Smooth muscle cell (in vitro differentiated cells): ENCODE measurements at regions not wholly inside any gene's neighbourhood (a gene's known extent, or its start where the extent isn't known, plus 50 kb on each side); places are given as distances from the start of the nearest gene placed in this dataset.

Source experiments
- DNase-seq: peaks from one replicate; lab custom pipeline; 2025; ENCODE audit not compliant: unreplicated experiment; lab: John Stamatoyannopoulos, UW
- H2AFZ ChIP-seq: fragments of 200-600 bp; sonication (generic); 2 replicates; pipeline ENCODE4 v1.6.0; 2016; ENCODE audit warnings: antibody characterized with exemption, low read depth, mild to moderate bottlenecking
- H3F3A ChIP-seq: fragments of 200-600 bp; sonication (generic); 2 replicates; pipeline ENCODE4 v1.6.0; 2017; ENCODE audit warnings: antibody characterized with exemption, low read depth
- H3K27ac ChIP-seq: fragments of 200-600 bp; sonication (generic); 2 replicates; pipeline ENCODE4 v1.5.1; 2016; ENCODE audit warnings: low read depth, mild to moderate bottlenecking
- H3K27me3 ChIP-seq: fragments of 200-600 bp; sonication (generic); 2 replicates; pipeline ENCODE4 v1.6.1; 2016; ENCODE audit warnings: low read depth, mild to moderate bottlenecking
- H3K36me3 ChIP-seq: fragments of 200-600 bp; sonication (generic); 2 replicates; pipeline ENCODE4 v1.5.1; 2016; ENCODE audit warnings: low read depth
- H3K4me1 ChIP-seq: fragments of 200-600 bp; sonication (generic); 2 replicates; pipeline ENCODE4 v1.5.1; 2016; ENCODE audit warnings: low read depth
- H3K4me2 ChIP-seq: fragments of 200-600 bp; sonication (generic); 2 replicates; pipeline ENCODE4 v1.6.0; 2016; ENCODE audit warnings: mild to moderate bottlenecking
- H3K4me3 ChIP-seq: fragments of 200-600 bp; sonication (generic); 2 replicates; pipeline ENCODE4 v1.5.1; 2016; ENCODE audit warnings: mild to moderate bottlenecking
- H3K79me2 ChIP-seq: fragments of 200-600 bp; sonication (generic); 2 replicates; pipeline ENCODE4 v1.6.0; 2016; ENCODE audit warnings: low read depth, mild to moderate bottlenecking
- H3K9ac ChIP-seq: fragments of 200-600 bp; sonication (generic); 2 replicates; pipeline ENCODE4 v1.6.0; 2016; ENCODE audit warnings: low read depth
- H3K9me3 ChIP-seq: fragments of 200-600 bp; sonication (generic); replicated peaks from 2 replicates; pipeline ENCODE4 v1.5.1; 2016; ENCODE audit warnings: low read depth
- H4K20me1 ChIP-seq: fragments of 200-600 bp; sonication (generic); 2 replicates; pipeline ENCODE4 v1.6.0; 2016; ENCODE audit warnings: low read depth
- WGBS: methylation state at CpG from one replicate; pipeline ENCODE4 v1.1.7; 2016; ENCODE audit warnings: low lambda C conversion rate; 5-methylcytosine and 5-hydroxymethylcytosine counted together
- TF ChIP-seq, protein P1 (sequence below): fragments of 200-600 bp; sonication (generic); IDR thresholded peaks from 2 replicates; pipeline ENCODE4 v1.5.1; 2017; ENCODE audit warnings: borderline replicate concordance, mild to moderate bottlenecking, antibody characterized with exemption; ENCODE audit not compliant: insufficient read depth, poor library complexity, severe bottlenecking

- no peak overlapping the region for H3K4me2 ChIP-seq
- H3K4me3 ChIP-seq: no peak overlapping the region
- no peak overlapping the region for H3K9ac ChIP-seq
- H3K36me3 ChIP-seq: no peaks in the 10 kb centered on the region
- peaks cover 8% of the 10 kb centered on the region for H3K9me3 ChIP-seq
- 96% methylated on average over 4 of the region's 4 CpGs for WGBS
- no peak for DNase-seq
- TF ChIP-seq, protein P1, sequence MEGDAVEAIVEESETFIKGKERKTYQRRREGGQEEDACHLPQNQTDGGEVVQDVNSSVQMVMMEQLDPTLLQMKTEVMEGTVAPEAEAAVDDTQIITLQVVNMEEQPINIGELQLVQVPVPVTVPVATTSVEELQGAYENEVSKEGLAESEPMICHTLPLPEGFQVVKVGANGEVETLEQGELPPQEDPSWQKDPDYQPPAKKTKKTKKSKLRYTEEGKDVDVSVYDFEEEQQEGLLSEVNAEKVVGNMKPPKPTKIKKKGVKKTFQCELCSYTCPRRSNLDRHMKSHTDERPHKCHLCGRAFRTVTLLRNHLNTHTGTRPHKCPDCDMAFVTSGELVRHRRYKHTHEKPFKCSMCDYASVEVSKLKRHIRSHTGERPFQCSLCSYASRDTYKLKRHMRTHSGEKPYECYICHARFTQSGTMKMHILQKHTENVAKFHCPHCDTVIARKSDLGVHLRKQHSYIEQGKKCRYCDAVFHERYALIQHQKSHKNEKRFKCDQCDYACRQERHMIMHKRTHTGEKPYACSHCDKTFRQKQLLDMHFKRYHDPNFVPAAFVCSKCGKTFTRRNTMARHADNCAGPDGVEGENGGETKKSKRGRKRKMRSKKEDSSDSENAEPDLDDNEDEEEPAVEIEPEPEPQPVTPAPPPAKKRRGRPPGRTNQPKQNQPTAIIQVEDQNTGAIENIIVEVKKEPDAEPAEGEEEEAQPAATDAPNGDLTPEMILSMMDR: no peak
- no peaks in the 10 kb centered on the region for H4K20me1 ChIP-seq
- H3K27ac ChIP-seq: no peak overlapping the region
- no peaks in the 10 kb centered on the region for H3K27me3 ChIP-seq
- H2AFZ ChIP-seq: no peak overlapping the region
- H3K79me2 ChIP-seq: no peaks in the 10 kb centered on the region
- H3F3A ChIP-seq: no peaks in the 10 kb centered on the region
- no peaks in the 10 kb centered on the region for H3K4me1 ChIP-seq
Observed at GRCh38 chr1:59103457-59103856, 193.4 kb upstream of the FGGY start.

DNA sequence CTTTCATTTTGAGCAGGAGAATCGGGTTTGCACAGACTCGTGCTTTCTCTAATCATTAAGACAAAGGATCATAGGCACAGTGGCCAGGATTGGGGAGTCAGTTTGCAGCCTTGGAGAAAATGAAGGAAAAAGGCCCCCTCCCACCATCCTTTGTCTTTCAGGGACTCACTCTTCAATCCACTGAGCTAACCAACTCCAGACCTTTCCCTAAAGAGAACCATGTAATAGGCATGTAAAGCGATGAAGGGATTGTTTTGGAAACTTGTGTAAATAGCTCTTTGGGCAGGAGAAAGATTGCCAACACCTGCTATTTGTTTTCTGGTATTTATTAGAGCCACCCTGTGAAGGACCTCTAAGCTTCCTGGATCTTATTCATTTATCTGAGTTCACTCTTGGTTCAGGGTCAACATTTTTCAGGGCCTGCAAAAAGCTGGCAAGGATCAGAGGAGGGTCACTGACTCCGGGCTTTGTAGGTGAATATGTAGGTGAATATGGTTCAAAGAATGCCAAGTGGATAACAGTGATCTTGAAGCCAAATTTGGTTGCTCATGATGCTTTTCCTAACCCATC is 192.6 kb upstream of the FGGY start:
- Histone ChIP-seq H3K36me3 (no peaks in the 10 kb centered on the region), H3K4me2 (no peak overlapping the region), H3F3A (no peaks in the 10 kb centered on the region), H3K27ac (no peak overlapping the region), H3K4me1 (no peaks in the 10 kb centered on the region), H3K4me3 (no peak overlapping the region), H3K9ac (no peak overlapping the region), H3K79me2 (no peaks in the 10 kb centered on the region), H3K27me3 (no peaks in the 10 kb centered on the region), H2AFZ (no peak overlapping the region), H4K20me1 (no peaks in the 10 kb centered on the region), H3K9me3 (peaks cover 8% of the 10 kb centered on the region)
- 91% methylated on average over 4 of the region's 4 CpGs for WGBS
- TF ChIP-seq, protein P1: no peak
- no peak for DNase-seq

- no peak overlapping the region for H3K4me3 ChIP-seq
- H3K4me1 ChIP-seq: no peaks in the 10 kb centered on the region
- H3K9ac ChIP-seq: no peak overlapping the region
- 87% methylated on average over 7 of the region's 7 CpGs for WGBS
- no peak for DNase-seq
- no peak overlapping the region for H3K27ac ChIP-seq
- H3K27me3 ChIP-seq: no peaks in the 10 kb centered on the region
- peaks cover 8% of the 10 kb centered on the region for H3K9me3 ChIP-seq
- no peaks in the 10 kb centered on the region for H3K79me2 ChIP-seq
- H3F3A ChIP-seq: no peaks in the 10 kb centered on the region
- no peak overlapping the region for H2AFZ ChIP-seq
- TF ChIP-seq, protein P1: no peak
- no peaks in the 10 kb centered on the region for H4K20me1 ChIP-seq
- H3K4me2 ChIP-seq: no peak overlapping the region
- no peaks in the 10 kb centered on the region for H3K36me3 ChIP-seq
Observed at GRCh38 chr1:59105548-59106507, 191.1 kb upstream of the FGGY start.
